OCI-LY1 (cell line): ENCODE measurements at regions not wholly inside any gene's neighbourhood (a gene's known extent, or its start where the extent isn't known, plus 50 kb on each side); places are given as distances from the start of the nearest gene placed in this dataset.

Source experiments
- EZH2 ChIP-seq: fragments of 200-600 bp; sonication (generic), shearing (Covaris generic); IDR thresholded peaks from 2 replicates; pipeline ENCODE4 v1.8.0; 2017; ENCODE audit warnings: borderline replicate concordance, mixed run types, mild to moderate bottlenecking, antibody characterized with exemption, low read length, moderate library complexity, mixed read lengths
- TF ChIP-seq, protein P1 (sequence below): fragments of 200-600 bp; sonication (generic), shearing (Covaris generic); IDR thresholded peaks from 2 replicates; pipeline ENCODE4 v1.5.1; 2017; ENCODE audit warnings: mild to moderate bottlenecking, antibody characterized with exemption, low read length, moderate library complexity, mixed read lengths

DNA sequence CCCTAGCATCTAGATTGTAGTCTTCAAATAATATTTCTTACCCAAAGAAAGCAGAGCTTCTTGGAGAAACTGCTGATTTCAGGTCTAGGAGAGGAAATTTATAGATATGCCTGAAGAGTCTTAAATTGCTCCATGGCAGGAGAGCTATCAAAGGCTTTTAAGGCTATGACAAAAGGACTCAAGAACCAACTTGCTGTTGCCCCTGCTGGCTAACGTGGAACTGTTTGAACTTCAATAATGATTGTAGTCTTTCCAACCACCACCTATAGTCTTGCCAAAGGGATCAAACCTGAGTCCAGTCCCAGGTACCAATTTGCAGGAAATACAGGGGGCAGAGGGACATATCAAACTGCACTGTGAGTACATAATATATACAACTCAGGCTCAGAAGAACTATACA is 336.2 kb upstream of the ESRRG start:
- TF ChIP-seq, protein P1, sequence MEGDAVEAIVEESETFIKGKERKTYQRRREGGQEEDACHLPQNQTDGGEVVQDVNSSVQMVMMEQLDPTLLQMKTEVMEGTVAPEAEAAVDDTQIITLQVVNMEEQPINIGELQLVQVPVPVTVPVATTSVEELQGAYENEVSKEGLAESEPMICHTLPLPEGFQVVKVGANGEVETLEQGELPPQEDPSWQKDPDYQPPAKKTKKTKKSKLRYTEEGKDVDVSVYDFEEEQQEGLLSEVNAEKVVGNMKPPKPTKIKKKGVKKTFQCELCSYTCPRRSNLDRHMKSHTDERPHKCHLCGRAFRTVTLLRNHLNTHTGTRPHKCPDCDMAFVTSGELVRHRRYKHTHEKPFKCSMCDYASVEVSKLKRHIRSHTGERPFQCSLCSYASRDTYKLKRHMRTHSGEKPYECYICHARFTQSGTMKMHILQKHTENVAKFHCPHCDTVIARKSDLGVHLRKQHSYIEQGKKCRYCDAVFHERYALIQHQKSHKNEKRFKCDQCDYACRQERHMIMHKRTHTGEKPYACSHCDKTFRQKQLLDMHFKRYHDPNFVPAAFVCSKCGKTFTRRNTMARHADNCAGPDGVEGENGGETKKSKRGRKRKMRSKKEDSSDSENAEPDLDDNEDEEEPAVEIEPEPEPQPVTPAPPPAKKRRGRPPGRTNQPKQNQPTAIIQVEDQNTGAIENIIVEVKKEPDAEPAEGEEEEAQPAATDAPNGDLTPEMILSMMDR = no peak
- TF ChIP-seq EZH2 = no peak
